AG08396 (cell line): ENCODE measurements at regions not wholly inside any gene's neighbourhood (a gene's known extent, or its start where the extent isn't known, plus 50 kb on each side); places are given as distances from the start of the nearest gene placed in this dataset.
"Not testable (repeated sequence)": the region's sequence is repeated elsewhere in the genome, so short reads cannot be mapped to it uniquely, and the experiment has no call there.

Source experiments
- DNase-seq: peaks from one replicate; pipeline ENCODE4 v3.0.0; 2012; ENCODE audit warnings: low spot score, mixed read lengths

DNA sequence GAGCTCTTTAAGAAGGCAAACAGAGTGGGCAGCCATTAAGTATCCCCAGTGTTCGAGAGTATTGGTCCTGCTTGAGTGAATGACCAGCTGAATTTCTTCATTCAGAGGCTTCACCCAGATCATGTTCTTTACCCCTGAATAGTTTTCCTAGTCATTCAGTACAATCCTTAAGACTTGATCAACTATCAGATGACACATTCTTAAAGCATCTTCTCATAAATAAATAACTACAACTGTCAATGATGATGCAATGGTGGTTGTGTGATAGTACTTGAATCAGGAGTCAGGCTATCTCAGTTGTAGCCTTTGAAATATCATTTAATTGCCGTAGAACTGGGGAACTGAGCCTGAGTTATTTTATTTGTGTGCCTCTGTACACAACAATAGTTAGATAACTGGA, 416.8 kb upstream of the CCL2 start:
- DNase-seq, result no peak

DNA sequence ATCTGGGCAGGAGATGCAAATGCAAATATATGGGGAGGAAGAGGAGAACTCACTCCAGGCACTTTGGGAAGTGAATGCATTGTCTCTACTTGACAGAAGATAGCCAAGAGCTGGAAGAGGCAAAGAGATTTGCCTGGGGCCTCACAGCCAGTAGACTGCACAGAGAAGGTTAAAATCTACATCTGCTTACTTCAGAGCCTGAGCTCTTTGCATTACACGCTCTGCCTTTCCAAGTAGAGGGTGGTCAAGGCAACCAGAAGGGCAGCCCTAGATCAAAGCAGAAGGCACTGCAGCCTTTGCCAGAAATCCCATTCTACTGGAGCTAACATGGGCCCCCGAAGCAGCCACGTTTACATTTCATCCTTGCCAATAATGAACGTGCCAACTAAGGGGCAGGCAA, 407.2 kb upstream of the CCL2 start:
- no peak for DNase-seq

DNA sequence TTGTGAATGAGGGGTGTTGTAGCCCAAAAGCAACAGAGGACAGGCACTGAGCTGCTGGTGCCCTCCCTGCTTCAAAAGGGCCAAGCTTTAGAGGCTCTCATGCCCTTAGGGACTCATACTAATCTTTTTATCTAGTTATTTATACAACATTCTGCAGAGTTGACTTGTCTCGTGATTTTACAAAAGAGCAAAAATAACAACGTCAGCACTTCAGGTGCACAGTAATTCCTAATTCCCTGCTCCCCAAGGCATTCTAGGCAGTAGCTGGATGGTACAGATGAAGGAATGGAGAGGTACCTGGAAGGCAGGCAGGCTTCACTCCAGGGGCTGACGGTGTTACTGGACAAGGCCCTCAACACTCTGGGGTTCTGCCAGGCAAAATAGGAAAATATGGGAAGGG, 406.7 kb upstream of the CCL2 start:
- no peak for DNase-seq

GRCh38 chr17:33854596-33854995, 400.5 kb upstream of the CCL2 start:
- DNase-seq, result no peak

- no peak for DNase-seq
Observed at GRCh38 chr17:33858121-33858520, 397.0 kb upstream of the CCL2 start.

- no peak for DNase-seq
Observed at GRCh38 chr17:33858682-33859081, 396.4 kb upstream of the CCL2 start.

GRCh38 chr17:33862772-33863602, 392.1 kb upstream of the CCL2 start:
- no peak for DNase-seq

DNA sequence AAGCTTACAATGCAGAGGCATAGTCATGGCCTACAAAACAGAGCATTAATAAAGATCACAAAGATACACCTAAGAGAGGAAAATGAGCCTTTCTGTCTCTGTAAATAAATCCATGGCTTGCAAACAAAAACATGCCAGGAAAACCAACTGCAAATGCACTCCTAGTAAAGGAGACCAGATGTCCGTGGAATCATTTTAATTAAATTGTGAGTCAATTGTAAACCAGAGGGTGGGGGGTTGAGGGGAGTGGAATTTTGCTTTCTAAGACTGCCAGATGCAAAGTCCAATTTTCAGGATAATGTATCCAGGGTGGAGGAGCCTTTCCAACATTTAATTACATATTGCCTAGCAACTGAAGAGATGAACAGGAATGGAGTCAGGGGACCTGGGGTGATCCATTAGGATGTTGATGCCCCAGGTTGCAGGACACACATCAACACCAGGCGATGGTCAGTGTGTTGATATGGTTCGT, 390.3 kb upstream of the CCL2 start:
- no peak for DNase-seq

GRCh38 chr17:33868899-33869298, 386.2 kb upstream of the CCL2 start:
- no peak for DNase-seq

- DNase-seq, result no peak
Observed at GRCh38 chr17:33870936-33871335, 384.1 kb upstream of the CCL2 start.

- no peak for DNase-seq
Observed at GRCh38 chr17:33871720-33872540, 383.2 kb upstream of the CCL2 start.

- DNase-seq, result no peak
Observed at GRCh38 chr17:33873201-33873617, 381.9 kb upstream of the CCL2 start.

- DNase-seq, result no peak
Observed at GRCh38 chr17:33874617-33875060, 380.4 kb upstream of the CCL2 start.

DNA sequence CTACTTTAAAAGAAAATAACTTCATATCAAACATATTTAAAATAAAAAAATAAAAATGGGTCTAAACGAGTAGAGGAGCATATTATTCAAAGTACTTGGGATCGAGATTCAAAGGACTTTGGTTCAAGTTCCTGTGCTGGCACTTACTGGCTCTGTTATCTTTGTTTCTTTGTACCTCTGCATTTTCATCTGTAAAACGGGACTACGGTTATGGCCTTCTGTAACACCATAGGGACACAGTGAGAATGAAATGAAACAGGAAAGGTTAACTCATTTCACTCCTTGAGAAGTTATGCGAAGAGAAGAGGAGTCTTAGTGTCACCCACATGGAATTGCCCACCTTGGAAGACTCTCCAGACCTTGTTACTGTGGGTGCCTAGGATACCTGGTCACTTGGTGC, 379.1 kb upstream of the CCL2 start:
- DNase-seq, result no peak

- DNase-seq, result not testable (repeated sequence)
Observed at GRCh38 chr17:33882273-33882672, 372.8 kb upstream of the CCL2 start.

GRCh38 chr17:33882677-33883076, 372.4 kb upstream of the CCL2 start:
- not testable (repeated sequence) for DNase-seq

GRCh38 chr17:33888455-33888854, 366.6 kb upstream of the CCL2 start:
- DNase-seq, result no peak

DNA sequence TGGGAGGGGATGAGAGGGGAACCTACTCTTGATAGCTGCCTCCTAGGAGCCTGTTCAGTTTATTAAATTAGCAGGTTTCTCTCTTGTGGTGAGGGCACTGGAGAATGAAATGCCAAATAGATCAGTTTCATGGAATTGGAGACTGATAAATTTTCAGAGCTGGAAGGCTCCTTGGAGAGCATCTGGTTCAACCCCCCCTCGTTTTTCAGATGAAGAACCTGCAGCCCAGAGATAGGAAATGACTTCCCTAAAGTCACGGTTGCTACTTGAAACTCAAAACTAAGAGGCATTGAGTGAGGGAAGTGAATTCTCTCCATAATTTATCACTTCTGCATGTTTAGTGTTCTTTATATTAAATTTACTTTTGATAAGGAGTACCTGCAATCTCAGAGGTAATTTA, 366.0 kb upstream of the CCL2 start:
- DNase-seq, result no peak

GRCh38 chr17:33889766-33890165, 365.3 kb upstream of the CCL2 start:
- no peak for DNase-seq

- no peak for DNase-seq
Observed at GRCh38 chr17:33892717-33893591, 362.1 kb upstream of the CCL2 start.

GRCh38 chr17:33895491-33895890, 359.6 kb upstream of the CCL2 start:
- no peak for DNase-seq

GRCh38 chr17:33896263-33896662, 358.8 kb upstream of the CCL2 start:
- DNase-seq, result no peak
